ENCODE measurements at regions not wholly inside any gene's neighbourhood (a gene's known extent, or its start where the extent isn't known, plus 50 kb on each side); places are given as distances from the start of the nearest gene placed in this dataset.
"Not testable (repeated sequence)": the region's sequence is repeated elsewhere in the genome, so short reads cannot be mapped to it uniquely, and the experiment has no call there.

DNA sequence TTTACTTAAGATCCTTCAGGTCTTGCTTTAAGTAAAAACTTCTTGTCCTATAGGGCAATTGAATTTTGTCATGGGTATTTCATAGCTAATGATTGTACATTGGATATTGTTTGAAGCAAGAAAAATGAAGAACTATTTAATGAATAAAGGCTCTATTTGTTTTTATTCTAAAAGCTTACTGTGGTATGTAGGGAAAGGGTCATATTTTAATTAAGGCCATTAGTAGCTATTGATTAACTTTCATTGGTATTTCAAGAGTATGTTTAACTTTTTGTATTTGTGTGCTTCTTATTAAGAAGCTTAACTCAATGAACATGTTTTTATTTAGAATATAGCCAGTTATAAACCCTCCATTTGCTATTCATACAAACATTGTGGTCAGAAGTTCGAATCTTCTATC is 1951.8 kb upstream of the ADGRL3 start:
- no peak for DNase-seq

DNA sequence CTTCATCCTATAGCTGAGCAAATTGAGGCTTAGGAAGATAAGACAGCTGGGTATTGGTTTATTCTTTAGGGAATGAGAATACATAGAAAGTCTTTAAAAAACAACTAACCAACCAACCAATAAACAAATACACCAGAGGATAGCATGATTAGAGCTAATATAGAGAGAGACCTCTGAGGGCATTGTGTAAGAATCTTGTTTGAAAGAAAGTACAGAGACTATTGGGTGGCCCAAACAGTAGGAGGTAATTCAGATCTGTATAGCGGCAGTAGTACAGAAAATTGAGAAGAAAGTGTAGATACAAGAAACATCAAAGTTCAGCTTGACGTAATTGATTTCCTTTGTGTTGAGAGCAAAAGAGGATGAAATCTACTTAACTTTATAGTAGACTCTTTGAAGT is 1951.0 kb upstream of the ADGRL3 start:
- DNase-seq = no peak

DNA sequence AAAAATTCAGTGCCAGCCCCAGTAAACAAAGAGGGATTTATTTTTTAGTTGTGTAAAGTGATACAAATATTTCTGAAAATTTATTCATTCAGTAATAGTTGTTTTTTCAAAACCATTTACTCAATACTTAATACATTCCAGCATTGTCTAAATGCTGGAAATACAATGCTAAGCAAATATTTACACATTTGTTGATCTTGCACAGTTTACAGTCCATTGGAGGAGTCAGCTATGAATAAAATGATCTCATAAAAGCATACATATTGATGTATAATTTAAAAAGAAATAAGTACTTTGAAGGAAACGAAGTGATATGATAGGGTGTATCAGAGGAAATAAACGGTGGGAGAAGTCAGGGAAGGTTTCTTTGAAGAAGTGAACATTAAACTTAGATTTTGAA is 1942.1 kb upstream of the ADGRL3 start:
- DNase-seq = no peak

DNA sequence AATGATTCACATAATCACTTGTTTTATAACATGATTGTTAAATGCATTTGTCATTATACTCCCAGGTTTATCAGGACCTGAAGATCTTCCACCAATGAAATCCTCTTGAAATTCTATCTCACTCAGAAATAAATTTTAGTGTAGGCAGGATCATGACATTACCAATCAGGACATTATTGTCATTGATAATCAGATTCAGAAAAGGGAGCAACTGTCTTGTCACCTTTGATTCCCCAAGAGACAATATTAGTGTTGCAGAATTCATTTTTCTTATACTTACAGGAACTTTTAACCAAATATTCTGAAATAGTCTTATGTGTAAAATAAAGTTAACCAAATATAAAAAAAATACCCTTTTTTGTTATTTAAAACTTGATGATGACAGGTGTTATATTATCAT is 1892.5 kb upstream of the ADGRL3 start:
- DNase-seq = no peak

GRCh38 chr4:59314637-59315036 is 1885.5 kb upstream of the ADGRL3 start:
- DNase-seq = no peak

DNA sequence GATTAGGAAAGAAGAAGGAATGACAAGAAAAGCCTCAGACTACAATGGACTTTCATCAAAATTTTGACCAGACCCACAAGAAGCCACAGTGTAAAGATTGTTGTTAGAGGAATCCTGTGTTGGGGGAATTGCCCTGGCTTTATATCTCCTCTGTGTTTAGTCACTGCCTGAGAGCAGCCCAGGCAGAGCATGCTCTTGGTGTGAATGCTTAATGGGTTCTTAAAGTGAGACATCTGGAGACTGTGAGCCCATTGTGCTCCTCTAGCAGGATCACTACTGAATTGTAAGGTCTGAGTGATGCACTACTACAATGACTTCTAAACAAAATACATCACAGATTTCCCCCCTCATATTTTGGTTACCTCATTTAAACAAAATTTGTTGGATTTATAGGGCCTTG is 1860.5 kb upstream of the ADGRL3 start:
- DNase-seq = no peak

DNA sequence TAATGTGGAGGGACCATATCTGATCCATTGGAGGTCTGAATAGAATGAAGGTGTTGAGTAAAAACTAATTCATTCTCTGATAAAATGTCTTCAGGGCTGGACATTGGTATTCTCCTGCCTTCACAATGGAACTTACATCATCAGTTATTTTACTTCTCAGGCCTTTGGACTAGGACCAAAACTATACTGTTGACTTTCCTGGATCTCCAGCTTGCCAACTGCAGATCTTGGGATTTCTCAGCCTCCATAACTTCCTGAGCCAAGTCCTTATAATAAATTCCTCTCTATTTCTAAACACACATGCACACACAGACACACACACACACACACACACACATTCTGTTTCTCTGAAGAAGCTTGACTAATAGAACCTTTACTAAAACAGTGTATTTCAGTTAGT is 1858.6 kb upstream of the ADGRL3 start:
- no peak for DNase-seq

GRCh38 chr4:59348949-59349348 is 1851.2 kb upstream of the ADGRL3 start:
- no peak for DNase-seq

GRCh38 chr4:59369229-59369628 is 1830.9 kb upstream of the ADGRL3 start:
- no peak for DNase-seq

- DNase-seq = no peak
These were observed 1825.7 kb upstream of the ADGRL3 start for GRCh38 chr4:59374416-59374815.

DNA sequence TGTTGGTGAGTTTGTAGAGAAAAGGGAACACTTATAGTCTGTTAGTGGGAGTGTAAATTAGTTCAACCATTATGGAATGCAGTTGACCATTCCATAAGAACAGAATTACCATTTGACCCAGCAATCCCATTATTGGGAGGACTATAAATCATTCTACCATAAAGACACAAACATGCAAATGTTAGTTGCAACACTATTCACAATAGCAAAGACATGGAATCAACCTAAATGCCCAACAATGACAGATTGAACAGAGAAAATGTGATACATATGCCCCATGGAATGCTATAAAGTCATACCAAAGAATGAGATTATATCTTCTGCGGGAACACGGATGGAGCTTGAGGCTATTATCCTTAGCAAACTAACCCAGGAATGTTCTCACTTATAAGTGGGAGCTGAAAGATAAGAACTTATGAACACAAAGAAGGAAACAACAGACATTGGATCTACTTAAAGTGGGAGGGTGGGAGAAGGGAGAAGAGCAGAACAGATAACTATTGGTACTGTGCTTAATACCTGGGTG is 1819.2 kb upstream of the ADGRL3 start:
- DNase-seq = no peak

- DNase-seq = no peak
These were observed 1818.5 kb upstream of the ADGRL3 start for GRCh38 chr4:59381591-59381990.

- no peak for DNase-seq
These were observed 1812.1 kb upstream of the ADGRL3 start for GRCh38 chr4:59387759-59388758.

- no peak for DNase-seq
These were observed 1806.3 kb upstream of the ADGRL3 start for GRCh38 chr4:59393780-59394179.

DNA sequence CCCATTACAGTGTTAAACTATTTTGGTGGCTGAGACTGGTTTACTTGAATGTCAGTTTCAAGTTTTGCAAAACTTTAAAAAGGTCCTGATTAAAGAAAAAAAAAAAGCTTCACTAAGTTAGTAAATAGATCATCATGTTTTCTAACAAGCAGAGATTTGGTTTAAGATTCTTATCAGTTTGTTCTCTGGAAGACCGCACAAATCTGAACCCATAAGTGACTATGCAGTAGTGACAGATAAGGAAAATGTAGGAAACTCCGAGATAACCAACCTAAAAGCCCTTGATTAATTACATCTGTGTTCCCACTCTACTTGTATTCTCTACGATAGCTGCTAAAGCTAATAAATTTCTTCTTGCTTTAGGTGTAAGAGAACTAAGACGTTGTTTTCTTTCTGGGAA is 1799.8 kb upstream of the ADGRL3 start:
- DNase-seq = no peak

DNA sequence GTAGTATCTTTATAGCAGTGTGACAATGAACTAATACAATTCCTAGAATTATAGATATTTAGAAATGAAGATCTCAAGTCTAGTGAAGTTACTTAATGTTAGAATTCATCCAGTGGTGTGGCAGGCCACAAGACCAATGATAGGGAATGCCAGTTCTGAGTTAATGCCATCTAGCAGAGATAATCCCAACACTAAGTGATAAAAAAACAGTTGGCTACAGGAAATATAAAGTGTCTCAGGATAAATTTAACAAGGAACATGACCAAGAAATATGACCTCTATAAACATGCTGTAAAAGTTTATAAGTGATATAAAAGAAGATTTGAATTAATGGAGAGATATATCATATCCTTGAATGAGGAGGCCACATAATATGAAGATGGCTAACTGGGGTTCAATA is 1790.5 kb upstream of the ADGRL3 start:
- no peak for DNase-seq

- no peak for DNase-seq
These were observed 1787.4 kb upstream of the ADGRL3 start for GRCh38 chr4:59412739-59413138.

GRCh38 chr4:59455751-59456150 is 1744.4 kb upstream of the ADGRL3 start:
- no peak for DNase-seq

DNA sequence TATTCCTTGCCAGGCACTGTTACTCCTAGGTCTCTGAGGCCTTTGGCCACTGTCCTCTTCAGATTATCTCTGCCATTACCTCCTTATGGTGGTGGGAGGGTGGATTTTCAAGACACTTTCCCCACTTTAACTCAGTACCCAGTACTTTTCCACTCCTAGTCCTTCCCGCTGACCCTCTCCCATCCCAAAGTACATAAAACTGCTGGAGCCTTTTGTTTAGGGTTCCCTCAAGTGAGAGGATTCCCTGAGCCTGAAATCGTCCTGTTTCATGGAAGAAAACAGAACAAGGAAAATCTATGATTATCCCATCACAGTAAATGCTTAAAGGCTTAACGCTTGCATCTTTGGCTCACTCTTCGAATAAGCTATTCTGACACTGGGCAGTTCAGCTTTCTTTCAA is 1742.5 kb upstream of the ADGRL3 start:
- no peak for DNase-seq

DNA sequence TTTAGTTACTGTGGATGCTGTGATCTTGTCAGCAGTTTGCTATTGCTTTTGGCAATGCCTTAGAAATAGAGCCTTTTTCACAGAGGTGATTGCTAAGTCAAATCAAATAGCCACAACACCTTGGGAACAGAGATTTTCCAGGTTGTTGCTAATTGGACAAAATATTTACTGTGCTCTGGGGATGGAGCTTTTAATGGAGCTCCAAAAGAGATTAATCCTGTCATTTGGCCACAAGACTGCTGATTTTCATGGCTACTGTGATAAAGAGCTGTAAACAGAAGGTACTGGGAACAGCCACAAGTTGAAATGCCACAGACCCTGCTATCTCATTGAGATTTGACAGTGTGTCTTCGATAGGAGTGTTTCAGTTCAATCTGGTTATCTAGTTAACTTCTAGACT is 1715.2 kb upstream of the ADGRL3 start:
- DNase-seq = no peak

GRCh38 chr4:59500103-59500502 is 1700.0 kb upstream of the ADGRL3 start:
- no peak for DNase-seq

GRCh38 chr4:59503731-59504130 is 1696.4 kb upstream of the ADGRL3 start:
- no peak for DNase-seq

GRCh38 chr4:59511809-59512208 is 1688.3 kb upstream of the ADGRL3 start:
- not testable (repeated sequence) for DNase-seq

- no peak for DNase-seq
These were observed 1683.1 kb upstream of the ADGRL3 start for GRCh38 chr4:59517007-59517406.
